DND-41 (cell line): ENCODE measurements at regions not wholly inside any gene's neighbourhood (a gene's known extent, or its start where the extent isn't known, plus 50 kb on each side); places are given as distances from the start of the nearest gene placed in this dataset.

Source experiments
- CTCF ChIP-seq: IDR thresholded peaks from 2 replicates; pipeline ENCODE4 v1.5.1; 2012; ENCODE audit warnings: borderline replicate concordance, low read length, moderate library complexity, mild to moderate bottlenecking; ENCODE audit not compliant: poor library complexity, severe bottlenecking; ENCODE audit errors: extremely low read depth
- EZH2 ChIP-seq: IDR thresholded peaks from 3 replicates; pipeline ENCODE4 v1.6.1; 2012; ENCODE audit warnings: borderline replicate concordance, low read depth, mild to moderate bottlenecking, moderate library complexity, low read length, inconsistent platforms; ENCODE audit not compliant: severe bottlenecking

GRCh38 chr2:221200184-221200839 lies 371.8 kb downstream of the EPHA4 start:
- no peak for TF ChIP-seq CTCF
- no peak for TF ChIP-seq EZH2
